ENCODE measurements at regions not wholly inside any gene's neighbourhood (a gene's known extent, or its start where the extent isn't known, plus 50 kb on each side); places are given as distances from the start of the nearest gene placed in this dataset.
"Not testable (repeated sequence)": the region's sequence is repeated elsewhere in the genome, so short reads cannot be mapped to it uniquely, and the experiment has no call there.

GRCh38 chr4:75287738-75288517 is 226.3 kb downstream of the RCHY1 start:
- TF ChIP-seq CTCF (IDR thresholded peaks at IDR 0.05; ENCODE audit: extremely low read depth, missing control alignments) = no peak
- no peak for DNase-seq (ENCODE audit: low spot score)

DNA sequence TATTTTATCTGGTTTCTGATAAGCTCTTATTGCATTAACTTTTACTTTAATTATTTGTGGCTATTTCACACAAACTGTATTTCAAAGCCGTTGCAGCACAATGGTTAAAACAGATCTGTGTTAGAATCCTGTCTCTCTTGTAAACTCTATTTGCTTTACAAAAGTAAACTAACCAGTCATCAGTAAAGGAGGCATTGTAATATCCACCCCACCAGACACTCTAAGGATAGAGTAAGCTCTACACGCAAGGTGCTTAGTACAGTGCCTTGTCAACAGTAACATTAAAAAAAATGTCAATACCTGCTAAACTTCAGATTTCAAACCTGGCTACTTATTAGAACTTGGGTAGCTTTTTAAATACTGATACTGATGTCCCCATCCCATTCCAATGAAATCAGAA is 228.4 kb downstream of the RCHY1 start:
- DNase-seq (ENCODE audit: low spot score) = no peak
- TF ChIP-seq CTCF (IDR thresholded peaks at IDR 0.05; ENCODE audit: extremely low read depth, missing control alignments) = no peak

DNA sequence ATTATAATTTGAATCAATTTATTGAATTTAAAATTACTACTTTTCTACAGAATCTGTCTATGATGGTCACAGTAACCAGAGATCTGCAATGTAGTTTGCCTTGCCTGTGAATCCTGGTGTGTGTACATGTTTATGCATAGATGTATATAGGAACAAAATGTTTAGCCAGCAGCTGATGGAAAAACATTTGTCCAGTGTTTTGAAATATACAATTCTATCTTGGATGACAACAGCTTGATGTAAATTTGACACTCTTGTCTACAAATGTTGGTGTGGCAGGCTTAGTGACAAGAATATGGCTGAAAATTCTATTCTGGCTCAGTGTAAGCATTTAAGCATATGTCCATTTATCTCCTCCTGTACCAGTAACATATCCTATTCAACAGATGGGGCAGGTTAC is 229.4 kb downstream of the RCHY1 start:
- no peak for TF ChIP-seq CTCF (IDR thresholded peaks at IDR 0.05; ENCODE audit: extremely low read depth, missing control alignments)
- DNase-seq (ENCODE audit: low spot score) = no peak

- not testable (repeated sequence) for DNase-seq (ENCODE audit: low spot score)
These were observed 233.7 kb downstream of the RCHY1 start for GRCh38 chr4:75280461-75280860.

GRCh38 chr4:75259306-75259705 is 254.9 kb downstream of the RCHY1 start:
- no peak for DNase-seq (ENCODE audit: low spot score)
- no peak for TF ChIP-seq CTCF (IDR thresholded peaks at IDR 0.05; ENCODE audit: extremely low read depth, missing control alignments)

- no peak for DNase-seq (ENCODE audit: low spot score)
- no peak for TF ChIP-seq CTCF (IDR thresholded peaks at IDR 0.05; ENCODE audit: extremely low read depth, missing control alignments)
These were observed 258.9 kb downstream of the RCHY1 start for GRCh38 chr4:75255261-75255660.

DNA sequence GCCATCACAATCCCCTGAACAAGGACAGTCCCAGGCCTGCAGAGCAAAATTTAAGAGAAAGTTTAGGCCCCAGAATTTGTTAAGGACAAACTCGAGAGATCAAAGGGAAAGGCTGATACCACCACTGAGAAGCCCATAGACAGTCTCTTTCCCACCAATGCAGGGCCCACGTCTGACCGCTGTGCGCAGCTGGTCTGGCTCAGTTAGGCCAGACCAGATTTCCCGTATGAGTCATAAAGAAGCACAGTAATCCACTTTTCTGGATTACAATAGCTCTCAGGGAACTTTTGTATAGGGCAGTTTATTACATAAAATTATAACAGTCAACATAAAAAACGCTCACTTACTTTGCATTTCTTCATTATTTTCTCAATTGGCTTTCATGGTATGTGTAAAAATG is 259.5 kb downstream of the RCHY1 start:
- no peak for DNase-seq (ENCODE audit: low spot score)
- no peak for TF ChIP-seq CTCF (IDR thresholded peaks at IDR 0.05; ENCODE audit: extremely low read depth, missing control alignments)

- DNase-seq (ENCODE audit: low spot score) = not testable (repeated sequence)
These were observed 261.1 kb downstream of the RCHY1 start for GRCh38 chr4:75253094-75253493.

All from GM20000 (cell line).